Epidermal melanocyte (primary cell): ENCODE measurements at regions not wholly inside any gene's neighbourhood (a gene's known extent, or its start where the extent isn't known, plus 50 kb on each side); places are given as distances from the start of the nearest gene placed in this dataset.
"Not testable (repeated sequence)": the region's sequence is repeated elsewhere in the genome, so short reads cannot be mapped to it uniquely, and the experiment has no call there.

Experiments
- DNase-seq: peaks from one replicate; pipeline ENCODE4 v3.0.0; 2011; ENCODE audit warnings: low spot score; ENCODE audit not compliant: insufficient read length

GRCh38 chr20:22815603-22816315 lies 219.4 kb upstream of the SSTR4 start:
- DNase-seq: no peak

GRCh38 chr20:22818636-22819035 lies 216.5 kb upstream of the SSTR4 start:
- DNase-seq: no peak

- no peak for DNase-seq
Measured at GRCh38 chr20:22819112-22819511, 216.0 kb upstream of the SSTR4 start.

- DNase-seq: no peak
Measured at GRCh38 chr20:22819784-22820183, 215.3 kb upstream of the SSTR4 start.

- DNase-seq: no peak
Measured at GRCh38 chr20:22821081-22821727, 213.9 kb upstream of the SSTR4 start.

- DNase-seq: no peak
Measured at GRCh38 chr20:22821796-22822195, 213.3 kb upstream of the SSTR4 start.

GRCh38 chr20:22823119-22823518 lies 212.0 kb upstream of the SSTR4 start:
- no peak for DNase-seq

- no peak for DNase-seq
Measured at GRCh38 chr20:22824077-22824476, 211.0 kb upstream of the SSTR4 start.

- no peak for DNase-seq
Measured at GRCh38 chr20:22825076-22825475, 210.0 kb upstream of the SSTR4 start.

- no peak for DNase-seq
Measured at GRCh38 chr20:22825546-22825945, 209.6 kb upstream of the SSTR4 start.

GRCh38 chr20:22826306-22827230 lies 208.5 kb upstream of the SSTR4 start:
- no peak for DNase-seq

GRCh38 chr20:22827916-22828315 lies 207.2 kb upstream of the SSTR4 start:
- DNase-seq: no peak

GRCh38 chr20:22829356-22829755 lies 205.8 kb upstream of the SSTR4 start:
- DNase-seq: no peak

- DNase-seq: no peak
Measured at GRCh38 chr20:22830138-22830537, 205.0 kb upstream of the SSTR4 start.

GRCh38 chr20:22830715-22831114 lies 204.4 kb upstream of the SSTR4 start:
- not testable (repeated sequence) for DNase-seq

- no peak for DNase-seq
Measured at GRCh38 chr20:22833851-22834250, 201.3 kb upstream of the SSTR4 start.

- no peak for DNase-seq
Measured at GRCh38 chr20:22834651-22835256, 200.4 kb upstream of the SSTR4 start.

GRCh38 chr20:22836211-22836610 lies 198.9 kb upstream of the SSTR4 start:
- no peak for DNase-seq

GRCh38 chr20:22836877-22837276 lies 198.2 kb upstream of the SSTR4 start:
- DNase-seq: no peak

- DNase-seq: no peak
Measured at GRCh38 chr20:22838001-22838400, 197.1 kb upstream of the SSTR4 start.

GRCh38 chr20:22841846-22842245 lies 193.3 kb upstream of the SSTR4 start:
- no peak for DNase-seq

GRCh38 chr20:22842793-22843192 lies 192.3 kb upstream of the SSTR4 start:
- DNase-seq: no peak
